A549 (cell line): ENCODE measurements at regions not wholly inside any gene's neighbourhood (a gene's known extent, or its start where the extent isn't known, plus 50 kb on each side); places are given as distances from the start of the nearest gene placed in this dataset.

Source experiments
- CTCF ChIP-seq: fragments of >200 bp; sonication (Bioruptor Twin); formaldehyde crosslinking; IDR thresholded peaks from 3 replicates; pipeline ENCODE4 v1.5.1; 2016
- HES2 ChIP-seq: fragments of >200 bp; sonication (Bioruptor Twin); formaldehyde crosslinking; IDR thresholded peaks from 2 replicates; pipeline ENCODE4 v1.6.1; 2016
- HMGXB4 ChIP-seq: fragments of 250-450 bp; sonication (Bioruptor Pico); IDR thresholded peaks from 2 replicates; pipeline ENCODE4 v1.5.0; 2021; ENCODE audit warnings: mild to moderate bottlenecking, moderate library complexity, borderline replicate concordance

DNA sequence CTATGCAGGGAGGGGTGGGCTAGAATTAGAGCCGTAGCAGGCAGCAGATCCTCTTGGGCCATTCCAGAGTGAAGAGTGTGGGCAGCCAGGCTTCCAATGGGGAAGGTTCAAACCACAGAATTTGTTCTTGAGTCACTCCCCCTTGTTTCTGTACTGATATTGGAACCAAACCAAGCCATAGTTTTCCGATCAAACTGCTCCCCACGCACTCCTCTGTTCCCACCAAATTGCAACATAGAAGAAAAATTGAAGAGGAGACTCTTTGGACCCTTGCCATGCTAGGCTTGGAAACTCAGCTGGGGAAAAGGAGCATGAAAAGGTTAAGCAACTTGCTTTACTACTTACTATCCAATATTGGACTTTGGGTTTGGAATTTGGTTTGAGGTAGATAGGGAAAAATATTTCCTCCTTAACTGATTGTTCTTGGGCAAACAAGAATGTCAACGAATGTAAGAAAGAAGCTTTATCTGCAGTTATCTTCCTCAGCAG is 165.8 kb upstream of the NR3C1 start:
- TF ChIP-seq CTCF (no peak), HMGXB4 (CRISPR knock-in tag) (no peak), HES2 (no peak)
